Stimulated activated CD4-positive, alpha-beta T cell treated with anti-CD3 and anti-CD28 coated beads, Interleukin-15, amount 100 ng/mL, for 24 hours (primary cell): ENCODE measurements at regions not wholly inside any gene's neighbourhood (a gene's known extent, or its start where the extent isn't known, plus 50 kb on each side); places are given as distances from the start of the nearest gene placed in this dataset.

Source experiments
- DNase-seq: peaks from one replicate; pipeline ENCODE4 v3.0.0-alpha.2; 2020

- DNase-seq: no peak
Observed at GRCh38 chr3:178456621-178457285, 79.5 kb upstream of the KCNMB2 start.

GRCh38 chr3:178457511-178457910 is 78.7 kb upstream of the KCNMB2 start:
- DNase-seq: no peak

- no peak for DNase-seq
Observed at GRCh38 chr3:178458313-178459037, 77.8 kb upstream of the KCNMB2 start.

- no peak for DNase-seq
Observed at GRCh38 chr3:178459038-178459410, 77.2 kb upstream of the KCNMB2 start.

- no peak for DNase-seq
Observed at GRCh38 chr3:178465260-178466180, 70.7 kb upstream of the KCNMB2 start.

- DNase-seq: no peak
Observed at GRCh38 chr3:178472941-178473340, 63.3 kb upstream of the KCNMB2 start.

GRCh38 chr3:178474526-178474925 is 61.7 kb upstream of the KCNMB2 start:
- no peak for DNase-seq

GRCh38 chr3:178475062-178475461 is 61.2 kb upstream of the KCNMB2 start:
- DNase-seq: no peak

GRCh38 chr3:178476886-178477285 is 59.4 kb upstream of the KCNMB2 start:
- no peak for DNase-seq

- no peak for DNase-seq
Observed at GRCh38 chr3:178479446-178479845, 56.8 kb upstream of the KCNMB2 start.

- DNase-seq: no peak
Observed at GRCh38 chr3:178479860-178480259, 56.4 kb upstream of the KCNMB2 start.

- no peak for DNase-seq
Observed at GRCh38 chr3:178480274-178480673, 56.0 kb upstream of the KCNMB2 start.

GRCh38 chr3:178480795-178481194 is 55.4 kb upstream of the KCNMB2 start:
- no peak for DNase-seq

GRCh38 chr3:178482981-178483380 is 53.3 kb upstream of the KCNMB2 start:
- DNase-seq: no peak

GRCh38 chr3:178483704-178484103 is 52.5 kb upstream of the KCNMB2 start:
- no peak for DNase-seq

GRCh38 chr3:178485756-178486155 is 50.5 kb upstream of the KCNMB2 start:
- no peak for DNase-seq
